SK-N-SH (cell line): ENCODE measurements at regions not wholly inside any gene's neighbourhood (a gene's known extent, or its start where the extent isn't known, plus 50 kb on each side); places are given as distances from the start of the nearest gene placed in this dataset.
A peak's percentile ranks its signal among the peaks of the same experiment; 100 is the strongest.

ENCODE experiments used
- CTCF ChIA-PET: fragments of 300-600, 350-600 bp; formaldehyde crosslinking; extraction: SDS; loops from one replicate; lab custom pipeline; 2021; lab: Yijun Ruan, JAX
- POLR2A ChIA-PET: fragments of 350-600 bp; sonication (Branson Sonifier 250); formaldehyde crosslinking; extraction: SDS; loops from one replicate; lab custom pipeline; 2020; ENCODE audit warnings: antibody characterized with exemption, inconsistent platforms; lab: Yijun Ruan, JAX
- DNase-seq: peaks from one replicate; pipeline ENCODE4 v3.0.0; 2012
- H2AFZ ChIP-seq: fragments of 200-600 bp; sonication (generic); 2 replicates; pipeline ENCODE4 v1.8.1; 2016; ENCODE audit warnings: antibody characterized with exemption, mild to moderate bottlenecking, low read depth
- H3F3A ChIP-seq: fragments of 200-600 bp; sonication (generic); replicated peaks from 2 replicates; pipeline ENCODE3; 2016; ENCODE audit warnings: antibody characterized with exemption, mild to moderate bottlenecking; ENCODE audit not compliant: insufficient read depth
- H3K27ac ChIP-seq, 2 experiments: fragments of 200-500 bp in 1 of 2; fragments of 200-600 bp in 1 of 2; sonication (Bioruptor generic) in 1 of 2; sonication (generic), shearing (Covaris generic) in 1 of 2; 2 replicates each; pipeline versions ENCODE4 v1.5.1 to v1.6.1; 2014 to 2016; ENCODE audit warnings: low read depth in 2 of 2, inconsistent platforms in 1 of 2, low read length in 1 of 2, mild to moderate bottlenecking in 1 of 2, mixed read lengths in 1 of 2
- H3K27me3 ChIP-seq: fragments of 200-600 bp; sonication (generic), shearing (Covaris generic); 2 replicates; pipeline ENCODE4 v1.6.1; 2016; ENCODE audit warnings: mixed run types; ENCODE audit not compliant: insufficient read depth
- H3K36me3 ChIP-seq, 2 experiments: fragments of 200-500 bp in 1 of 2; fragments of 200-600 bp in 1 of 2; sonication (Bioruptor generic) in 1 of 2; sonication (generic) in 1 of 2; replicated peaks in 1 of 2; 2 replicates each; pipeline versions ENCODE3 to v1.5.1; 2014 to 2016; ENCODE audit warnings: low read length in 1 of 2, mild to moderate bottlenecking in 1 of 2; ENCODE audit not compliant: insufficient read depth in 2 of 2, control insufficient read depth in 1 of 2
- H3K4me1 ChIP-seq, 2 experiments: fragments of 200-500 bp in 1 of 2; fragments of 200-600 bp in 1 of 2; sonication (Bioruptor generic) in 1 of 2; sonication (generic), shearing (Covaris generic) in 1 of 2; 2 replicates each; pipeline versions ENCODE4 v1.5.1 to v1.6.1; 2014 to 2016; ENCODE audit warnings: low read depth in 1 of 2, low read length in 1 of 2, mixed run types in 1 of 2; ENCODE audit not compliant: insufficient read depth in 2 of 2, control insufficient read depth in 1 of 2
- H3K4me2 ChIP-seq: fragments of 200-600 bp; sonication (generic), shearing (Covaris generic); 2 replicates; pipeline ENCODE4 v1.6.1; 2017; ENCODE audit warnings: mixed run types
- H3K4me3 ChIP-seq, 2 experiments: fragments of 200-500 bp in 1 of 2; fragments of 200-600 bp in 1 of 2; sonication (Bioruptor generic) in 1 of 2; sonication (generic), shearing (Covaris generic) in 1 of 2; 2 replicates each; pipeline versions ENCODE4 v1.5.1 to v1.8.1; 2014 to 2016; ENCODE audit warnings: low read depth in 2 of 2, inconsistent platforms in 1 of 2, low read length in 1 of 2, mild to moderate bottlenecking in 1 of 2, mixed read lengths in 1 of 2, moderate library complexity in 1 of 2
- H3K79me2 ChIP-seq: fragments of 200-600 bp; sonication (generic); 2 replicates; pipeline ENCODE4 v1.8.1; 2017; ENCODE audit warnings: mild to moderate bottlenecking; ENCODE audit not compliant: insufficient read depth
- H3K9ac ChIP-seq: fragments of 200-600 bp; sonication (generic); 2 replicates; pipeline ENCODE4 v1.6.1; 2017; ENCODE audit warnings: mixed run types
- H3K9me2 ChIP-seq: fragments of 200-600 bp; sonication (generic); 2 replicates; pipeline ENCODE4 v1.6.1; 2017; ENCODE audit warnings: mixed run types
- H3K9me3 ChIP-seq: fragments of 200-600 bp; sonication (generic); 2 replicates; pipeline ENCODE4 v1.6.1; 2017; ENCODE audit warnings: mixed run types, mild to moderate bottlenecking, moderate library complexity
- H4K20me1 ChIP-seq: fragments of 200-600 bp; sonication (generic); 2 replicates; pipeline ENCODE4 v1.6.1; 2017; ENCODE audit warnings: mild to moderate bottlenecking, mixed run types; ENCODE audit not compliant: insufficient read depth
- EP300 ChIP-seq, 2 experiments: IDR thresholded peaks; 2 replicates each; pipeline versions ENCODE4 v1.4.0 to v1.6.1; 2012; ENCODE audit warnings: borderline replicate concordance in 1 of 2, low read depth in 1 of 2, low read length in 1 of 2
- FOXJ3 ChIP-seq: sonication (generic); formaldehyde crosslinking; IDR thresholded peaks from 2 replicates; pipeline ENCODE4 v1.5.1; 2020; ENCODE audit warnings: mild to moderate bottlenecking, missing genetic modification reagents
- GABPA ChIP-seq: IDR thresholded peaks from 2 replicates; pipeline ENCODE4 v1.4.0; 2012; ENCODE audit warnings: low read depth, mild to moderate bottlenecking
- IRF3 ChIP-seq: fragments of 150-350 bp; IDR thresholded peaks from 2 replicates; pipeline ENCODE4 v1.6.1; 2016; ENCODE audit warnings: mild to moderate bottlenecking, low read depth, low read length
- POLR2AphosphoS5 ChIP-seq: IDR thresholded peaks from 2 replicates; pipeline ENCODE4 v1.6.1; 2012; ENCODE audit warnings: low read depth, low read length
- RAD21 ChIP-seq: IDR thresholded peaks from 2 replicates; pipeline ENCODE4 v1.6.1; 2012; ENCODE audit warnings: mild to moderate bottlenecking, low read length
- REST ChIP-seq: IDR thresholded peaks from 2 replicates; pipeline ENCODE4 v1.6.1; 2012; ENCODE audit warnings: mild to moderate bottlenecking, low read depth, low read length, moderate library complexity
- RXRA ChIP-seq: IDR thresholded peaks from 2 replicates; pipeline ENCODE4 v1.4.0; 2012; ENCODE audit warnings: low read depth, mild to moderate bottlenecking, borderline replicate concordance
- TCF12 ChIP-seq: IDR thresholded peaks from 2 replicates; pipeline ENCODE4 v1.4.0; 2012
- TEAD4 ChIP-seq: IDR thresholded peaks from 2 replicates; pipeline ENCODE4 v1.4.0; 2012; ENCODE audit warnings: mild to moderate bottlenecking, borderline replicate concordance; ENCODE audit not compliant: insufficient read depth
- USF2 ChIP-seq: fragments of 150-350 bp; IDR thresholded peaks from 2 replicates; pipeline ENCODE4 v1.6.1; 2017; ENCODE audit warnings: antibody characterized with exemption, low read length, low read depth, borderline replicate concordance
- ZBTB33 ChIP-seq: IDR thresholded peaks from 2 replicates; pipeline ENCODE4 v1.4.0; 2012; ENCODE audit warnings: low read depth, borderline replicate concordance
- WGBS: methylation state at CpG from one replicate; pipeline ENCODE4 v1.1.6; 2017; ENCODE audit warnings: low lambda C conversion rate; 5-methylcytosine and 5-hydroxymethylcytosine counted together

- H4K20me1 ChIP-seq = no peaks in the 10 kb centered on the region
- no peaks in the 10 kb centered on the region for H3K9me3 ChIP-seq
- H3K36me3 ChIP-seq = no peaks in the 10 kb centered on the region
- CTCF ChIA-PET = no interaction called here
- H3K27ac ChIP-seq = no peak overlapping the region
- H3F3A ChIP-seq = no peaks in the 10 kb centered on the region
- no peaks in the 10 kb centered on the region for H3K79me2 ChIP-seq
- no peaks in the 10 kb centered on the region; a peak in 1 of 4 replicates for H3K4me1 ChIP-seq
- no peak overlapping the region for H3K9ac ChIP-seq
- no peak for DNase-seq
- 45% methylated on average over 3 of the region's 3 CpGs for WGBS
- no peak overlapping the region for H3K4me3 ChIP-seq
- H3K4me2 ChIP-seq = no peak overlapping the region
- no peaks in the 10 kb centered on the region for H3K27me3 ChIP-seq
- no peak for TF ChIP-seq IRF3
- no peak for TF ChIP-seq RAD21
- TF ChIP-seq EP300 (IDR thresholded peaks at IDR 0.05; ENCODE audit: borderline replicate concordance in 1 of 2, low read depth in 1 of 2, low read length in 1 of 2) = no peak
- no peak for TF ChIP-seq POLR2AphosphoS5
- TF ChIP-seq RXRA = no peak
- no peak for TF ChIP-seq ZBTB33
- TF ChIP-seq GABPA = no peak
- peak; percentile 88 for TF ChIP-seq REST
- TF ChIP-seq TEAD4 = no peak
- TF ChIP-seq, all 33 proteins: peak for 1
- Histone ChIP-seq H2AFZ (no peak overlapping the region), H3K9me2 (no peaks in the 10 kb centered on the region)
- POLR2A ChIA-PET = no interaction called here
Measured at GRCh38 chr3:82281205-82281604, 519.8 kb upstream of the GBE1 start.

GRCh38 chr3:82276992-82277391 lies 515.5 kb upstream of the GBE1 start:
- H3K4me1 ChIP-seq = no peaks in the 10 kb centered on the region
- no peaks in the 10 kb centered on the region for H3K9me3 ChIP-seq
- H4K20me1 ChIP-seq = no peaks in the 10 kb centered on the region
- no peak overlapping the region for H3K27ac ChIP-seq
- WGBS = 0% methylated on average over 1 of the region's 1 CpG
- DNase-seq = no peak
- no peak overlapping the region for H3K4me2 ChIP-seq
- H3K79me2 ChIP-seq = no peaks in the 10 kb centered on the region
- no peaks in the 10 kb centered on the region for H3K9me2 ChIP-seq
- ChIA-PET POLR2A (no interaction called here), CTCF (no interaction called here)
- H3K27me3 ChIP-seq = no peaks in the 10 kb centered on the region
- no peaks in the 10 kb centered on the region for H3F3A ChIP-seq
- no peak overlapping the region for H2AFZ ChIP-seq
- no peak overlapping the region for H3K4me3 ChIP-seq
- no peaks in the 10 kb centered on the region for H3K36me3 ChIP-seq
- H3K9ac ChIP-seq = no peak overlapping the region
- TF ChIP-seq TCF12 = no peak
- TF ChIP-seq GABPA = no peak
- TF ChIP-seq POLR2AphosphoS5 = no peak
- TF ChIP-seq REST = no peak
- no peak for TF ChIP-seq ZBTB33
- TF ChIP-seq FOXJ3 (CRISPR knock-in tag) = no peak
- TF ChIP-seq USF2 = no peak
